ENCODE measurements at regions not wholly inside any gene's neighbourhood (a gene's known extent, or its start where the extent isn't known, plus 50 kb on each side); places are given as distances from the start of the nearest gene placed in this dataset.
"Not testable (repeated sequence)": the region's sequence is repeated elsewhere in the genome, so short reads cannot be mapped to it uniquely, and the experiment has no call there.

DNA sequence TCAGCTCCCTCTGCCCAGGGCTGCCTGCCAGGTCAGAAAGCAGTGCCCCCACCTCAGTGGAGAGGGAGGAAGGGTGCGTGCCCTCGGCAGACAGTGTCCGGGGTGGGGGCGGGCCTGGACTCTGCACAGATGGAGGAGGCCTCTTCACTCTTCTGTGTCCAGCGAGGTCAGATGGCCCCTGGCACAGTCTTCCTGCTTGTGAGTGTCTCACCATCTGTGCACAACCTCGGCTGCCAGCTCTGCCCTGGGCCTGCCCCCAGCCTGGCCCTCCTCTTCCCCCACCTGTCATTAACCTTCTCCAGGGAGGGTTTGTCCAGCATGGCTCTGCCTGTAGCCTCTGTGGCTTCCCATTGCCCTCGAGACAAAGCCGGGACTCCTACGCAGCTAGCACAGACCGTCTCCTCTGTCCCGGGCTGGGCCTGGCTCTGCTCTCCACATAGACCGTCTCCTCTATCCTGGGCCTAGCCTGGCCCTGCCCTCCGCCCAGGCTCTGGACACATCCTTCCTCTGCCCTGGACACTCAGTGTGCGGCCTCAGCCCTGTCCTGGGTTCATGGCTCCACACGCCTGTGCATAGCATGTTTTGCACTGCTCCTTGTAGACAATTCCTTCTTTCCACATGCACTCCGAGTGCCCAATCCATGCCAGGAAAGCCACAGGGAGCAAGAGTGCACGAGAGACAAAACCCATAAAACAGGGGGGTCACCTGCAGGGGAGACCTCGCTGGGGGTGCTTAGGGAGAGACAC is 138.9 kb upstream of the FOXD4L5 start:
- not testable (repeated sequence) for DNase-seq (ENCODE audit: low read depth); H3K4me3 ChIP-seq (ENCODE audit: low read depth, low read length)

DNA sequence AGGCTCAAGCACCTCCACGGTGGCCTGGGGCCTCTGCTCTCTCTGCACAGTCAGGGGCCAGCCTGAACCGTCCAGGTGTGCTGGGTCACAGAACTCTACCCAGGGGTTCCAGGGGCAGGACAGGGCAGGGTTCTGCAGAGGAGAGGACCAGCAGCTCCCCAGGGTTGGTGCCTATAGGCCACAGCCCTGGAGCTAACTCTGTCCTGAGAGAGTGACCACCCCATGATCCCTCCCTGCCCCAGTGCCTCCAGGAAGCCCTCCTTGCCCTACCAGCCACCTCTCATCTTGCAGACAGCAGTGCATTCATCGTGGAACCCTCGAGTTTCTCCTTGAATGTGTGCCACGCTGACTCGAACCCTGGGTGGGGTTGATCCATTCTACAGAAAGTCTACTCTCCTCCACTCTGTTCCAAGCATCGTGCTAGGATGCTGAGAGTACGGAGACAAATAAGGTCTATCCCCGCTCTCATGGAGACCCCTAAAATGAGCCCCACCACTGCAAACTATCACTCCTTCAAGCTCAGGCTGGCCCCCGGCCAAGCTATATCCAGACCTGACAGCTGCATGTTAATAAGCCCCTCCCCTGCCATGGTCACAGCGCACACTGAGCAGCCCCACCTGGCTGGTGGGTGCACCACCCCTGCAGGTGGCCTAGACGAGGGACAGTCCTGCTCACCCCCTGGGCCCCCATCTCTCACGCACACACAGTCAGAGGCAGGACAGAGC is 138.1 kb upstream of the FOXD4L5 start:
- H3K4me3 ChIP-seq (ENCODE audit: low read depth, low read length); DNase-seq (ENCODE audit: low read depth): not testable (repeated sequence)

GRCh38 chr9:65421486-65421885 is 136.5 kb upstream of the FOXD4L5 start:
- not testable (repeated sequence) for H3K4me3 ChIP-seq (ENCODE audit: low read depth, low read length); DNase-seq (ENCODE audit: low read depth)

- DNase-seq (ENCODE audit: low read depth), result no peak
- no peak overlapping the region for H3K4me3 ChIP-seq (ENCODE audit: low read depth, low read length)
Observed at GRCh38 chr9:65420771-65421170, 135.8 kb upstream of the FOXD4L5 start.

DNA sequence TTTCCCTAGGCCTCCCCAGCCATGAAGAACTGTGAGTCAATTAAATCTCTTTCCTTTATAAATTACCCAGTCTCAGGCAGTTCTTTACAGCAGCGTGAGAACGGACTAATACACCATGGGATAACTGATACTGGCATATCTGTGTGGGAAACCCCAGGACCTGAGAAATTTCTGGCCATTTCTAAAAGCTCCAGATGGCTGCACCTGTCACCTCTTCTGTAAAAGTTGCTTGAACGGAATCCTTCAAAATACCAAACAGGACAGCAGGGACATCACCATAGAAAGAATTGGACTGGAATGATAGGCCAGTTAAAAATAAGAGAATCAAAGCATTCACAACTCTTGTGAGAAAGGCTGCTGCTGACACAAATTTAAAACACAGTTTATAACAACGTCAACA is 134.0 kb upstream of the FOXD4L5 start:
- H3K4me3 ChIP-seq (ENCODE audit: low read depth, low read length); DNase-seq (ENCODE audit: low read depth): not testable (repeated sequence)

GRCh38 chr9:65416948-65417347 is 131.9 kb upstream of the FOXD4L5 start:
- not testable (repeated sequence) for H3K4me3 ChIP-seq (ENCODE audit: low read depth, low read length); DNase-seq (ENCODE audit: low read depth)

DNA sequence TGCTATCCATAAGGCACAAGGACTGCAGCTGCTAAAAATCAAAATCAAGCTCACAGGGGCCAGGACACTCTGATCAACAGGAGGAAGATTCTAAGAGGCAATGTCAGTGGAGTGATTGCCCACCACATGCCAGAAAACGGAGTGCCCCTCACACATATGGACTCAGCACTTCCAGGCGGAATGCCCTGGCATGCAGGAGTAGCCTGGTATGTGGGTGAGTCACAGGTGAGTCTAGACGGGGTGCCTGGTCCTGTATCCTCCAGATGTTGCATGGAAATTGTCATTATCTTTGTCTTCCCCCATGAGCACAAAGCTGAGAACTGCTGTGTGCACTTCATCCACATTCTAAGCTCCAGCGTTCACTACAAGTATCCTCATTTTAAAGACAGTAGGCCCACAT is 129.2 kb upstream of the FOXD4L5 start:
- H3K4me3 ChIP-seq (ENCODE audit: low read depth, low read length); DNase-seq (ENCODE audit: low read depth): not testable (repeated sequence)

- H3K4me3 ChIP-seq (ENCODE audit: low read depth, low read length); DNase-seq (ENCODE audit: low read depth): not testable (repeated sequence)
Observed at GRCh38 chr9:65413371-65413770, 128.4 kb upstream of the FOXD4L5 start.

- no peak for DNase-seq (ENCODE audit: low read depth)
- no peak overlapping the region for H3K4me3 ChIP-seq (ENCODE audit: low read depth, low read length)
Observed at GRCh38 chr9:65411901-65412300, 126.9 kb upstream of the FOXD4L5 start.

DNA sequence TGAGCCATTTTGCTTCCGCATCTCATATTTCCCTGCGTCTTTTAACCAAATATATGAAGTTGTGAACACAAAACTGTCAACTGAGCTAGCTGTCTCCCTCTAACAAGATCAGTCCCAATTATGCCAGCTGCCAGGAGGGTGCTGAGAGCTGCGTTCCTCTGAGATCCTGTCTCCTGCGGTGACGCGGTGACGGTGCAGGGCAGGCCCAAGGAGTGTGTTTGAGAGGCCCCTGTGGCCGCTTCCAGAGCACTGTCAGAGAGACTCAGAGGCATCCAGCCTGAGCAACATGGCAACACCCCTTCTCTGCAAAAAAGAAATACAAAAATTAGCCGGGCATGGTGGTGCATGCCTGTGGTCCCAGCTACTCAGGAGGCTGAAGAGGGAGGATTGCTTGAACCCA is 126.3 kb upstream of the FOXD4L5 start:
- H3K4me3 ChIP-seq (ENCODE audit: low read depth, low read length), result no peak overlapping the region

DNA sequence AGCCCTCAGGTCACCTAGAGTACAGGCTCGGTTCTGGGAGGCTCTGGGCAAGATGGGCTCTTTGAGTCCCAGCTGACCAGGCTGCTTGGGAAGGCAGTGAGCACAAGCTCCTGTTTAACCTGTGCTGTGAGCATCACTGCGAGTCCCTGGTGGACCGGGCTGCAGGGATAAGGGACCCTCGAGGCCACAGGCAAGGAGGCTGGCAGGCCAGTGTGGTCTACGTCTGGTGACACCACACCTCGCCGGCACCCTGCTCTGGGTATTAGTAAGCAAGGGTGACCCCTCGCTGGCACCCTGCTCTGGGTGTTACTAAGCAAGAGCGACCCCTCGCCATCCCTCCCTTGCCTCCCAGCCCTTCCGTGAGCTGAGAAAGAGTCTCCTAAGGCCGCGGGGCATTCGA is 125.9 kb upstream of the FOXD4L5 start:
- no peak for DNase-seq (ENCODE audit: low read depth)

More for the DNA sequence above, 126.3 kb upstream of the FOXD4L5 start:
- DNase-seq (ENCODE audit: low read depth), result no peak

GRCh38 chr9:65409471-65409980 is 124.5 kb upstream of the FOXD4L5 start:
- no peak overlapping the region for H3K4me3 ChIP-seq (ENCODE audit: low read depth, low read length)
- DNase-seq (ENCODE audit: low read depth), result no peak

More for the DNA sequence above, 125.9 kb upstream of the FOXD4L5 start:
- H3K4me3 ChIP-seq (ENCODE audit: low read depth, low read length), result no peak overlapping the region

GRCh38 chr9:65408806-65409205 is 123.8 kb upstream of the FOXD4L5 start:
- DNase-seq (ENCODE audit: low read depth); H3K4me3 ChIP-seq (ENCODE audit: low read depth, low read length): not testable (repeated sequence)

GRCh38 chr9:65406625-65407024 is 121.6 kb upstream of the FOXD4L5 start:
- not testable (repeated sequence) for DNase-seq (ENCODE audit: low read depth); H3K4me3 ChIP-seq (ENCODE audit: low read depth, low read length)

GRCh38 chr9:65405766-65406165 is 120.8 kb upstream of the FOXD4L5 start:
- not testable (repeated sequence) for H3K4me3 ChIP-seq (ENCODE audit: low read depth, low read length); DNase-seq (ENCODE audit: low read depth)

DNA sequence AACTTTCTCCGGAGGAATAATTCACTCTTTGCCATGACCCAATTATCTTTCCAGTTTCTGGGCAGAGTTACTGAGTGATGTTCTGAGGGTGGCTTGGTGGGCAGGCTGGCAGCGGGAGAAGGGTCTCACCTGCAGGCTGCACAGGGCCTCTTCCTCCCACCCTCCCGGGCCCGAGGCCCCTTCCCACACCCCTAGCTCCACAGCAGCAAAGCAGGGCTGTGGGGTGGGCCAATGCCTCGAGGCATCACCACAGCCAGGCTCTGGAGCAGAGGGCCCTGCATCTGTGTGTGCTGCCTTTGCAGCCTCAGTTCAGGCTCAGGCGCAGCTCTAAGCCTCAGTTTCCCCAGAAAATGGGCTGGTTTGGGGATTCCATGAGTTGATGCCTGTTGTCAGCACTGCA is 120.2 kb upstream of the FOXD4L5 start:
- no peak overlapping the region for H3K4me3 ChIP-seq (ENCODE audit: low read depth, low read length)
- DNase-seq (ENCODE audit: low read depth), result no peak

GRCh38 chr9:65404232-65405006 is 119.4 kb upstream of the FOXD4L5 start:
- no peak overlapping the region for H3K4me3 ChIP-seq (ENCODE audit: low read depth, low read length)
- DNase-seq (ENCODE audit: low read depth), result no peak

GRCh38 chr9:65403721-65404120 is 118.7 kb upstream of the FOXD4L5 start:
- no peak overlapping the region for H3K4me3 ChIP-seq (ENCODE audit: low read depth, low read length)
- DNase-seq (ENCODE audit: low read depth), result no peak

GRCh38 chr9:65403072-65403471 is 118.1 kb upstream of the FOXD4L5 start:
- not testable (repeated sequence) for DNase-seq (ENCODE audit: low read depth); H3K4me3 ChIP-seq (ENCODE audit: low read depth, low read length)

Data from skeletal muscle cell (primary cell).